HFFc6 (cell line): ENCODE measurements at regions not wholly inside any gene's neighbourhood (a gene's known extent, or its start where the extent isn't known, plus 50 kb on each side); places are given as distances from the start of the nearest gene placed in this dataset.

Source experiments
- DNase-seq: peaks from one replicate; pipeline ENCODE4 v3.0.0-alpha.2; 2018
- H3K27ac Mint-ChIP-seq: 2 replicates; pipeline ENCODE4 v1.8.0; 2020; ENCODE audit warnings: mild to moderate bottlenecking, mixed read lengths
- H3K27me3 Mint-ChIP-seq: 2 replicates; pipeline ENCODE4 v1.8.0; 2021; ENCODE audit warnings: mild to moderate bottlenecking, moderate library complexity, mixed read lengths; ENCODE audit not compliant: insufficient read depth
- H3K36me3 Mint-ChIP-seq: 2 replicates; pipeline ENCODE4 v1.8.0; 2021; ENCODE audit warnings: low read depth, mixed read lengths
- H3K4me1 Mint-ChIP-seq: 2 replicates; pipeline ENCODE4 v1.8.0; 2020; ENCODE audit warnings: low read depth, mixed read lengths
- H3K4me3 Mint-ChIP-seq: 2 replicates; pipeline ENCODE4 v1.8.0; 2020; ENCODE audit warnings: mild to moderate bottlenecking, moderate library complexity, mixed read lengths
- H3K9me3 Mint-ChIP-seq: 2 replicates; pipeline ENCODE4 v1.8.0; 2020; ENCODE audit warnings: mild to moderate bottlenecking, mixed read lengths
- CTCF ChIP-seq: fragments of 200-600 bp; sonication (generic); IDR thresholded peaks from 2 replicates; pipeline ENCODE4 v1.5.0; 2021; ENCODE audit warnings: antibody characterized with exemption, mild to moderate bottlenecking

- Mint-ChIP-seq H3K4me1 (peaks cover 13% of the 10 kb centered on the region), H3K4me3 (no peak overlapping the region)
Measured at GRCh38 chr6:104539173-104539572, 320.5 kb downstream of the HACE1 start.

GRCh38 chr6:104537872-104538271, 321.8 kb downstream of the HACE1 start:
- DNase-seq = no peak
- Mint-ChIP-seq H3K36me3 (no peaks in the 10 kb centered on the region), H3K4me1 (peaks cover 22% of the 10 kb centered on the region), H3K27me3 (peaks cover 3% of the 10 kb centered on the region), H3K9me3 (no peaks in the 10 kb centered on the region), H3K27ac (no peak overlapping the region), H3K4me3 (no peak overlapping the region)
- no peak for TF ChIP-seq CTCF

More at GRCh38 chr6:104539173-104539572, 320.5 kb downstream of the HACE1 start:
- Mint-ChIP-seq H3K36me3 (no peaks in the 10 kb centered on the region), H3K27me3 (peaks cover 1% of the 10 kb centered on the region), H3K27ac (no peak overlapping the region), H3K9me3 (no peaks in the 10 kb centered on the region)
- no peak for TF ChIP-seq CTCF
- no peak for DNase-seq

- DNase-seq = peak; percentile 58
- no peak for TF ChIP-seq CTCF
- Mint-ChIP-seq H3K4me3 (no peak overlapping the region), H3K36me3 (no peaks in the 10 kb centered on the region), H3K27me3 (peaks cover 3% of the 10 kb centered on the region), H3K9me3 (no peaks in the 10 kb centered on the region), H3K4me1 (peaks cover 22% of the 10 kb centered on the region), H3K27ac (peak overlapping the region; percentile 7; the same call in 1 of the 2 replicates)
Measured at GRCh38 chr6:104537180-104537579, 322.5 kb downstream of the HACE1 start.

GRCh38 chr6:104532462-104532861, 327.3 kb downstream of the HACE1 start:
- H3K36me3 Mint-ChIP-seq = no peaks in the 10 kb centered on the region

GRCh38 chr6:104531646-104532045, 328.1 kb downstream of the HACE1 start:
- no peak for DNase-seq
- no peaks in the 10 kb centered on the region for H3K9me3 Mint-ChIP-seq
- H3K36me3 Mint-ChIP-seq = no peaks in the 10 kb centered on the region
- no peak overlapping the region for H3K27ac Mint-ChIP-seq
- TF ChIP-seq CTCF = no peak
- no peak overlapping the region for H3K4me3 Mint-ChIP-seq
- H3K4me1 Mint-ChIP-seq = peaks cover 13% of the 10 kb centered on the region
- H3K27me3 Mint-ChIP-seq = peaks cover 8% of the 10 kb centered on the region

More at GRCh38 chr6:104532462-104532861, 327.3 kb downstream of the HACE1 start:
- Mint-ChIP-seq H3K27ac (no peak overlapping the region), H3K4me1 (peaks cover 21% of the 10 kb centered on the region), H3K9me3 (no peaks in the 10 kb centered on the region), H3K27me3 (peaks cover 6% of the 10 kb centered on the region), H3K4me3 (no peak overlapping the region)
- no peak for DNase-seq
- no peak for TF ChIP-seq CTCF
